ENCODE measurements at regions not wholly inside any gene's neighbourhood (a gene's known extent, or its start where the extent isn't known, plus 50 kb on each side); places are given as distances from the start of the nearest gene placed in this dataset.

DNA sequence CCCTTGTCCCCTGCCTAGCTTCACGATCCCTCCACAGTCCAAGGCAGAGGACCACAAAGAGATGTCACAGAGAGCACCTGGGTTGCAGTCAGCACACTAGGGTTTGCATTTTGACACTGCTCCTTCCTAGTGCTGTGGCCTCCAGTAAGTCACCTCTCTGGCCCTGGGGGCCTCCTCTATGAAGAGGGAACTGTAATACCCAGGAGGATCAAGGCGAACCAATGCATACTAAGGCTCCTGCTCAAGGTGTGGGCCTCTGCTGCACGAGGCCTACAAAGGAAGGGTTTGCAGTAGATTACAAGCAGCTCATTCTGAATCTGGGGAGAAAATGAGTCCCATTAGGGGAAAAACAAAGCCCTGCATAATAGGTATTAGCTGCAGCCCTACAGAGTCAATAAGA lies 72.3 kb upstream of the FZD7 start:
- no peak for TF ChIP-seq EZH2 (IDR thresholded peaks at IDR 0.05; ENCODE audit: insufficient read depth, low read length)
- TF ChIP-seq, protein P1, sequence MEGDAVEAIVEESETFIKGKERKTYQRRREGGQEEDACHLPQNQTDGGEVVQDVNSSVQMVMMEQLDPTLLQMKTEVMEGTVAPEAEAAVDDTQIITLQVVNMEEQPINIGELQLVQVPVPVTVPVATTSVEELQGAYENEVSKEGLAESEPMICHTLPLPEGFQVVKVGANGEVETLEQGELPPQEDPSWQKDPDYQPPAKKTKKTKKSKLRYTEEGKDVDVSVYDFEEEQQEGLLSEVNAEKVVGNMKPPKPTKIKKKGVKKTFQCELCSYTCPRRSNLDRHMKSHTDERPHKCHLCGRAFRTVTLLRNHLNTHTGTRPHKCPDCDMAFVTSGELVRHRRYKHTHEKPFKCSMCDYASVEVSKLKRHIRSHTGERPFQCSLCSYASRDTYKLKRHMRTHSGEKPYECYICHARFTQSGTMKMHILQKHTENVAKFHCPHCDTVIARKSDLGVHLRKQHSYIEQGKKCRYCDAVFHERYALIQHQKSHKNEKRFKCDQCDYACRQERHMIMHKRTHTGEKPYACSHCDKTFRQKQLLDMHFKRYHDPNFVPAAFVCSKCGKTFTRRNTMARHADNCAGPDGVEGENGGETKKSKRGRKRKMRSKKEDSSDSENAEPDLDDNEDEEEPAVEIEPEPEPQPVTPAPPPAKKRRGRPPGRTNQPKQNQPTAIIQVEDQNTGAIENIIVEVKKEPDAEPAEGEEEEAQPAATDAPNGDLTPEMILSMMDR (IDR thresholded peaks at IDR 0.05; ENCODE audit: insufficient read depth, low read depth, low read length): no peak
- Histone ChIP-seq H3K9ac (ENCODE audit: low read length) (no peak overlapping the region), H3K27ac (ENCODE audit: low read depth, low read length) (no peak overlapping the region), H3K36me3 (ENCODE audit: insufficient read depth, low read length) (no peaks in the 10 kb centered on the region), H3K27me3 (ENCODE audit: insufficient read depth, low read length) (no peaks in the 10 kb centered on the region), H4K20me1 (ENCODE audit: insufficient read depth, low read length) (no peaks in the 10 kb centered on the region), H3K4me2 (ENCODE audit: low read length) (no peak overlapping the region), H3K79me2 (ENCODE audit: insufficient read depth, low read length) (no peaks in the 10 kb centered on the region), H2AFZ (ENCODE audit: low read depth, low read length) (no peak overlapping the region), H3K4me1 (ENCODE audit: insufficient read depth, low read length) (no peaks in the 10 kb centered on the region), H3K9me3 (ENCODE audit: insufficient read depth, low read depth, low read length) (no peaks in the 10 kb centered on the region), H3K4me3 (ENCODE audit: insufficient read depth, low read depth, low read length) (no peak overlapping the region)
- H3K36me3 Mint-ChIP-seq (ENCODE audit: low read depth, unreplicated experiment): no peaks in the 10 kb centered on the region
- no peak for FAIRE-seq
- H3K27me3 Mint-ChIP-seq (ENCODE audit: low read depth, unreplicated experiment): peaks cover 7% of the 10 kb centered on the region
- no peaks in the 10 kb centered on the region for H3K9me3 Mint-ChIP-seq (ENCODE audit: unreplicated experiment)
- H3K4me3 Mint-ChIP-seq (ENCODE audit: unreplicated experiment): no peak overlapping the region
- no peak overlapping the region for H3K27ac Mint-ChIP-seq (ENCODE audit: unreplicated experiment)
- DNase-seq (ENCODE audit: low read depth): no peak
- no peaks in the 10 kb centered on the region for H3K4me1 Mint-ChIP-seq (ENCODE audit: low read depth, unreplicated experiment)

- H3K9me3 ChIP-seq (ENCODE audit: insufficient read depth, low read depth, low read length): no peaks in the 10 kb centered on the region
- no peak overlapping the region for H3K4me2 ChIP-seq (ENCODE audit: low read length)
- no peaks in the 10 kb centered on the region for H3K9me3 Mint-ChIP-seq (ENCODE audit: unreplicated experiment)
- H3K4me3 ChIP-seq (ENCODE audit: insufficient read depth, low read depth, low read length): no peak overlapping the region
- H3K4me1 Mint-ChIP-seq (ENCODE audit: low read depth, unreplicated experiment): peaks cover 6% of the 10 kb centered on the region
- H3K27ac Mint-ChIP-seq (ENCODE audit: unreplicated experiment): no peak overlapping the region
- H3K36me3 Mint-ChIP-seq (ENCODE audit: low read depth, unreplicated experiment): no peaks in the 10 kb centered on the region
- no peak overlapping the region for H3K27ac ChIP-seq (ENCODE audit: low read depth, low read length)
- DNase-seq (ENCODE audit: low read depth) (no peak), FAIRE-seq (no peak)
- TF ChIP-seq, protein P1 (IDR thresholded peaks at IDR 0.05; ENCODE audit: insufficient read depth, low read depth, low read length): no peak
- no peak for TF ChIP-seq EZH2 (IDR thresholded peaks at IDR 0.05; ENCODE audit: insufficient read depth, low read length)
- H3K4me1 ChIP-seq (ENCODE audit: insufficient read depth, low read length): no peaks in the 10 kb centered on the region
- H2AFZ ChIP-seq (ENCODE audit: low read depth, low read length): no peak overlapping the region
- H3K27me3 Mint-ChIP-seq (ENCODE audit: low read depth, unreplicated experiment): peaks cover 5% of the 10 kb centered on the region
- H3K79me2 ChIP-seq (ENCODE audit: insufficient read depth, low read length): no peaks in the 10 kb centered on the region
- no peak overlapping the region for H3K9ac ChIP-seq (ENCODE audit: low read length)
- H3K27me3 ChIP-seq (ENCODE audit: insufficient read depth, low read length): no peaks in the 10 kb centered on the region
- no peaks in the 10 kb centered on the region for H3K36me3 ChIP-seq (ENCODE audit: insufficient read depth, low read length)
- H3K4me3 Mint-ChIP-seq (ENCODE audit: unreplicated experiment): no peak overlapping the region
- no peaks in the 10 kb centered on the region for H4K20me1 ChIP-seq (ENCODE audit: insufficient read depth, low read length)
Measured at GRCh38 chr2:201962774-201963562, 70.7 kb upstream of the FZD7 start.

- Mint-ChIP-seq H3K27me3 (ENCODE audit: low read depth, unreplicated experiment) (peaks cover 5% of the 10 kb centered on the region), H3K9me3 (ENCODE audit: unreplicated experiment) (no peaks in the 10 kb centered on the region), H3K4me1 (ENCODE audit: low read depth, unreplicated experiment) (peaks cover 6% of the 10 kb centered on the region), H3K27ac (ENCODE audit: unreplicated experiment) (no peak overlapping the region), H3K4me3 (ENCODE audit: unreplicated experiment) (no peak overlapping the region), H3K36me3 (ENCODE audit: low read depth, unreplicated experiment) (no peaks in the 10 kb centered on the region)
- TF ChIP-seq EZH2 (IDR thresholded peaks at IDR 0.05; ENCODE audit: insufficient read depth, low read length): no peak
- TF ChIP-seq, protein P1 (IDR thresholded peaks at IDR 0.05; ENCODE audit: insufficient read depth, low read depth, low read length): no peak
- Histone ChIP-seq H4K20me1 (ENCODE audit: insufficient read depth, low read length) (no peaks in the 10 kb centered on the region), H3K4me2 (ENCODE audit: low read length) (no peak overlapping the region), H3K79me2 (ENCODE audit: insufficient read depth, low read length) (no peaks in the 10 kb centered on the region), H3K27ac (ENCODE audit: low read depth, low read length) (no peak overlapping the region), H3K27me3 (ENCODE audit: insufficient read depth, low read length) (no peaks in the 10 kb centered on the region), H2AFZ (ENCODE audit: low read depth, low read length) (no peak overlapping the region), H3K9me3 (ENCODE audit: insufficient read depth, low read depth, low read length) (no peaks in the 10 kb centered on the region), H3K36me3 (ENCODE audit: insufficient read depth, low read length) (no peaks in the 10 kb centered on the region), H3K4me3 (ENCODE audit: insufficient read depth, low read depth, low read length) (no peak overlapping the region), H3K4me1 (ENCODE audit: insufficient read depth, low read length) (no peaks in the 10 kb centered on the region), H3K9ac (ENCODE audit: low read length) (no peak overlapping the region)
- FAIRE-seq (no peak), DNase-seq (ENCODE audit: low read depth) (no peak)
Measured at GRCh38 chr2:201964011-201964410, 69.6 kb upstream of the FZD7 start.

Data from astrocyte (in vitro differentiated cells and primary cell).